Neural progenitor cell (in vitro differentiated cells): ENCODE measurements at regions not wholly inside any gene's neighbourhood (a gene's known extent, or its start where the extent isn't known, plus 50 kb on each side); places are given as distances from the start of the nearest gene placed in this dataset.
A peak's percentile ranks its signal among the peaks of the same experiment; 100 is the strongest.

ENCODE experiments used
- DNase-seq: peaks from one replicate; pipeline ENCODE4 v3.0.0-alpha.2; 2016; ENCODE audit warnings: low spot score
- H2AFZ ChIP-seq: fragments of 200-600 bp; sonication (generic); replicated peaks from 2 replicates; pipeline ENCODE4 v1.6.1; 2016; ENCODE audit warnings: antibody characterized with exemption
- H3F3A ChIP-seq: fragments of 200-600 bp; sonication (generic); 2 replicates; pipeline ENCODE4 v1.6.1; 2016; ENCODE audit warnings: antibody characterized with exemption, low read depth
- H3K27ac ChIP-seq: fragments of 200-600 bp; sonication (generic); 2 replicates; pipeline ENCODE4 v1.5.1; 2016; ENCODE audit warnings: mild to moderate bottlenecking
- H3K27me3 ChIP-seq: fragments of 200-600 bp; sonication (generic); 2 replicates; pipeline ENCODE4 v1.6.1; 2016; ENCODE audit warnings: mild to moderate bottlenecking, moderate library complexity
- H3K36me3 ChIP-seq: fragments of 200-600 bp; sonication (generic); 2 replicates; pipeline ENCODE4 v1.5.1; 2016
- H3K4me1 ChIP-seq: fragments of 200-600 bp; sonication (generic); 2 replicates; pipeline ENCODE4 v1.6.1; 2016; ENCODE audit warnings: mixed run types
- H3K4me2 ChIP-seq: fragments of 200-600 bp; sonication (generic); 2 replicates; pipeline ENCODE4 v1.6.1; 2016
- H3K4me3 ChIP-seq: fragments of 200-600 bp; sonication (generic); 2 replicates; pipeline ENCODE4 v1.5.1; 2016
- H3K79me2 ChIP-seq: fragments of 200-600 bp; sonication (generic); 2 replicates; pipeline ENCODE4 v1.6.1; 2016; ENCODE audit warnings: low read depth
- H3K9ac ChIP-seq: fragments of 200-600 bp; sonication (generic); 2 replicates; pipeline ENCODE4 v1.6.1; 2016
- H3K9me3 ChIP-seq: fragments of 200-600 bp; sonication (generic); 2 replicates; pipeline ENCODE4 v1.5.1; 2016; ENCODE audit warnings: low read depth
- H4K20me1 ChIP-seq: fragments of 200-600 bp; sonication (generic); 2 replicates; pipeline ENCODE4 v1.6.1; 2016; ENCODE audit warnings: low read depth
- H3K27ac Mint-ChIP-seq: 3 replicates; pipeline ENCODE4 v1.8.0; 2021; ENCODE audit warnings: mixed read lengths
- H3K27me3 Mint-ChIP-seq: 2 replicates; pipeline ENCODE4 v1.8.0; 2022; ENCODE audit warnings: low read depth, mild to moderate bottlenecking, inconsistent platforms, moderate library complexity, mixed read lengths; ENCODE audit not compliant: insufficient read depth
- H3K36me3 Mint-ChIP-seq: 3 replicates; pipeline ENCODE4 v1.8.0; 2021; ENCODE audit warnings: mixed read lengths
- H3K4me1 Mint-ChIP-seq: 3 replicates; pipeline ENCODE4 v1.8.0; 2021; ENCODE audit warnings: mixed read lengths
- H3K4me3 Mint-ChIP-seq: 3 replicates; pipeline ENCODE4 v1.8.0; 2021; ENCODE audit warnings: mild to moderate bottlenecking, moderate library complexity, mixed read lengths
- H3K9me3 Mint-ChIP-seq: 3 replicates; pipeline ENCODE4 v1.8.0; 2020; ENCODE audit warnings: mixed read lengths
- EZH2 ChIP-seq: fragments of 200-600 bp; sonication (generic); IDR thresholded peaks from 2 replicates; pipeline ENCODE4 v1.6.1; 2017; ENCODE audit warnings: antibody characterized with exemption, mild to moderate bottlenecking, moderate library complexity
- EZH2phosphoT487 ChIP-seq: fragments of 200-600 bp; sonication (generic); IDR thresholded peaks from 2 replicates; pipeline ENCODE4 v1.6.1; 2017; ENCODE audit warnings: antibody characterized with exemption
- TF ChIP-seq, protein P1 (sequence below): fragments of 200-600 bp; sonication (generic); IDR thresholded peaks from 2 replicates; pipeline ENCODE4 v1.5.1; 2017; ENCODE audit warnings: antibody characterized with exemption, mild to moderate bottlenecking

- DNase-seq = no peak
- H3K27ac Mint-ChIP-seq = peak overlapping the region; percentile 53
- Histone ChIP-seq H2AFZ (no peak overlapping the region), H3K4me2 (no peak overlapping the region), H3F3A (no peaks in the 10 kb centered on the region), H3K27ac (no peak overlapping the region), H3K36me3 (no peaks in the 10 kb centered on the region), H3K79me2 (no peaks in the 10 kb centered on the region), H3K4me1 (no peaks in the 10 kb centered on the region), H3K4me3 (no peak overlapping the region), H3K27me3 (no peaks in the 10 kb centered on the region), H3K9me3 (no peaks in the 10 kb centered on the region), H4K20me1 (no peaks in the 10 kb centered on the region), H3K9ac (no peak overlapping the region)
- H3K4me1 Mint-ChIP-seq = peaks cover 42% of the 10 kb centered on the region
- H3K9me3 Mint-ChIP-seq = no peaks in the 10 kb centered on the region
- H3K36me3 Mint-ChIP-seq = no peaks in the 10 kb centered on the region
- peaks cover 9% of the 10 kb centered on the region for H3K27me3 Mint-ChIP-seq
- H3K4me3 Mint-ChIP-seq = no peak overlapping the region
- TF ChIP-seq, protein P1, sequence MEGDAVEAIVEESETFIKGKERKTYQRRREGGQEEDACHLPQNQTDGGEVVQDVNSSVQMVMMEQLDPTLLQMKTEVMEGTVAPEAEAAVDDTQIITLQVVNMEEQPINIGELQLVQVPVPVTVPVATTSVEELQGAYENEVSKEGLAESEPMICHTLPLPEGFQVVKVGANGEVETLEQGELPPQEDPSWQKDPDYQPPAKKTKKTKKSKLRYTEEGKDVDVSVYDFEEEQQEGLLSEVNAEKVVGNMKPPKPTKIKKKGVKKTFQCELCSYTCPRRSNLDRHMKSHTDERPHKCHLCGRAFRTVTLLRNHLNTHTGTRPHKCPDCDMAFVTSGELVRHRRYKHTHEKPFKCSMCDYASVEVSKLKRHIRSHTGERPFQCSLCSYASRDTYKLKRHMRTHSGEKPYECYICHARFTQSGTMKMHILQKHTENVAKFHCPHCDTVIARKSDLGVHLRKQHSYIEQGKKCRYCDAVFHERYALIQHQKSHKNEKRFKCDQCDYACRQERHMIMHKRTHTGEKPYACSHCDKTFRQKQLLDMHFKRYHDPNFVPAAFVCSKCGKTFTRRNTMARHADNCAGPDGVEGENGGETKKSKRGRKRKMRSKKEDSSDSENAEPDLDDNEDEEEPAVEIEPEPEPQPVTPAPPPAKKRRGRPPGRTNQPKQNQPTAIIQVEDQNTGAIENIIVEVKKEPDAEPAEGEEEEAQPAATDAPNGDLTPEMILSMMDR = no peak
These were observed 173.8 kb downstream of the KATNAL1 start for GRCh38 chr13:30133554-30133912.

DNA sequence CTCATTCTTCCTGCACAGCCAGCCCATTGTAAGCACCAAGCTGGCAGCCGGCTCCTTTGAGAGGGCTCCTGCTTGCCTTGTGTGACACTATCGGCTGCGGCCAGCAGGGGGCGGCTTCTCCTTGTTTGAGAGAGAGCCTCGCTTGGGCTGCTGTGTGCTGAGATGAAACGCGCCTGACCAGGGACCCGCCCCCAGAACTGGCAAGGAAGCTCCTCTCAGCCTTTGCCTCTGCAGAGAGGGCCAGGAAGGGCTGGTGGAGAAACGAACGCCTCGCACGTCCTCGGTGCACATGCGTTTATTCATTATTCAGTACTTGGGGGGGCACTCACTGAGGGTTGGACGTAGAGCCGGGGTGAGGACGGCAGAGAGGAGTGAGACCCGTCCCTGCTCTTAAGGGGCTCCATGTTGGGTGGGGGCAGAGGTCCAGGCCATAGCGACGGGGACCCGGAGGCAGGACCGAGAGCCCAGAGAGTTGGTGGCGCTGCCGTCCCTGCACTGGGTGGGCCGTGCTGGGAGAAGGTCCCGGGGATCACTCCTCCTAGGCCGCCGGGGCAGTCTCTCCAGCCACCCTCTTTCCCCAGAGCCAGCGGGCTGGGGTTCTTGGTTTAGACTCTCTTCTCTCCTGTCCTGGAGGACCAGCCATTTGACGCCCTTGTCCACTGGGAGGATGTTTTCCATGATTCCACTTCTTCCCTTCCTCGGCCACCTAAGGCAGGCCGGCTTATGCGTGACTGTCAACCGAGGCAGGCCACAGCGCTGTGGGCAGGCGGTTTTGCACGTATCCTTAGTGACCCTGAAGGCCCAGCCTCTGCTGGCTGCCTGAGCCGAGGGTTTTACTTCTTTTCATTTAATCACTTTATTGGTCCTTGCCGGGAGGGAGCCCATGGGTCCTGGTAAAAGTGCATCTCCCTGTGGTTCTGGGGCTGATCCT, 174.5 kb downstream of the KATNAL1 start:
- no peak overlapping the region for H3K9ac ChIP-seq
- peaks cover 36% of the 10 kb centered on the region for H3K4me1 Mint-ChIP-seq
- peak overlapping the region; percentile 94 for H2AFZ ChIP-seq
- H3K27ac ChIP-seq = no peak overlapping the region
- H3K4me2 ChIP-seq = no peak overlapping the region
- no peaks in the 10 kb centered on the region for H3K27me3 ChIP-seq
- no peaks in the 10 kb centered on the region for H3F3A ChIP-seq
- H3K36me3 Mint-ChIP-seq = no peaks in the 10 kb centered on the region
- peak overlapping the region; percentile 27 for H3K4me3 Mint-ChIP-seq
- no peaks in the 10 kb centered on the region for H3K4me1 ChIP-seq
- no peaks in the 10 kb centered on the region for H3K9me3 Mint-ChIP-seq
- no peaks in the 10 kb centered on the region for H3K79me2 ChIP-seq
- peak overlapping the region; percentile 91 for H3K27ac Mint-ChIP-seq
- peak; percentile 96 for DNase-seq
- H3K9me3 ChIP-seq = no peaks in the 10 kb centered on the region
- H3K4me3 ChIP-seq = no peak overlapping the region
- H3K27me3 Mint-ChIP-seq = peaks cover 11% of the 10 kb centered on the region
- no peaks in the 10 kb centered on the region for H4K20me1 ChIP-seq
- H3K36me3 ChIP-seq = no peaks in the 10 kb centered on the region
- TF ChIP-seq, protein P1 = peak; percentile 91
- TF ChIP-seq EZH2phosphoT487 = no peak

GRCh38 chr13:30129411-30129810, 177.9 kb downstream of the KATNAL1 start:
- no peaks in the 10 kb centered on the region for H4K20me1 ChIP-seq
- H3K4me1 Mint-ChIP-seq = peaks cover 36% of the 10 kb centered on the region
- no peaks in the 10 kb centered on the region for H3K36me3 Mint-ChIP-seq
- H3F3A ChIP-seq = no peaks in the 10 kb centered on the region
- no peaks in the 10 kb centered on the region for H3K79me2 ChIP-seq
- no peak for DNase-seq
- no peak overlapping the region for H3K4me2 ChIP-seq
- TF ChIP-seq, protein P1 = no peak
- TF ChIP-seq EZH2 (no peak), EZH2phosphoT487 (no peak)
- no peaks in the 10 kb centered on the region for H3K9me3 ChIP-seq
- no peak overlapping the region for H3K27ac Mint-ChIP-seq
- no peaks in the 10 kb centered on the region for H3K9me3 Mint-ChIP-seq
- H3K4me3 ChIP-seq = no peak overlapping the region
- H3K9ac ChIP-seq = no peak overlapping the region
- no peaks in the 10 kb centered on the region for H3K4me1 ChIP-seq
- H3K36me3 ChIP-seq = no peaks in the 10 kb centered on the region
- peaks cover 8% of the 10 kb centered on the region for H3K27me3 Mint-ChIP-seq
- H3K27me3 ChIP-seq = no peaks in the 10 kb centered on the region
- H3K27ac ChIP-seq = no peak overlapping the region
- no peak overlapping the region for H2AFZ ChIP-seq
- no peak overlapping the region for H3K4me3 Mint-ChIP-seq
